ENCODE measurements at regions not wholly inside any gene's neighbourhood (a gene's known extent, or its start where the extent isn't known, plus 50 kb on each side); places are given as distances from the start of the nearest gene placed in this dataset.

DNA sequence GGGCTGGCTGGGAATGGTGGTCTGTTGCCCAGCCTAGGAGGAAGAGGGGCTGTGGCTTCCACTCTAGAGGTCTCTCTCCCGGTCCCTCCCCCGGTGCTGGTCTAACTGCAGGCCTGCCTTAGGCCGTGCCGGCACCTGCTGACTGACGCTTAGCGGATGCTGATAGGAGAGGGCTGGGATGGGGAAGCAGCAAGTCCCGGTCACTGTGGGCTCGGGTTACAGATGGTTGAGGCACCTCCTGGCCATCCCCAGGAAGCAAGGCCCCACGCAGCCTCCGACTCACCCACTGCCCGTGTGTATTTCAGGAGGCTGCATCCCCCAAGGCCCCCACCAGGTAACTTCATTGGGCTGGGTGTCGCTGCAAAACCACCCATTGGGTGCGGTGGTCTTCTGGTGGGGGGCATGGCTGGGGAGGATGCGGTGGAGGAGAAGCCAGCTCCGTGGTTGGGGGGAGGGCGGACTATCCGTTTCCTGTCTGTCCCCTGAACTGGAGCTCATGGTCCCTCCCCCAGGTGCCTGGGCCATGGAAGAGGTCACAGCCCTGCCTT, 278.9 kb downstream of the SEC14L1 start (continued):
- TF ChIP-seq, protein P1, sequence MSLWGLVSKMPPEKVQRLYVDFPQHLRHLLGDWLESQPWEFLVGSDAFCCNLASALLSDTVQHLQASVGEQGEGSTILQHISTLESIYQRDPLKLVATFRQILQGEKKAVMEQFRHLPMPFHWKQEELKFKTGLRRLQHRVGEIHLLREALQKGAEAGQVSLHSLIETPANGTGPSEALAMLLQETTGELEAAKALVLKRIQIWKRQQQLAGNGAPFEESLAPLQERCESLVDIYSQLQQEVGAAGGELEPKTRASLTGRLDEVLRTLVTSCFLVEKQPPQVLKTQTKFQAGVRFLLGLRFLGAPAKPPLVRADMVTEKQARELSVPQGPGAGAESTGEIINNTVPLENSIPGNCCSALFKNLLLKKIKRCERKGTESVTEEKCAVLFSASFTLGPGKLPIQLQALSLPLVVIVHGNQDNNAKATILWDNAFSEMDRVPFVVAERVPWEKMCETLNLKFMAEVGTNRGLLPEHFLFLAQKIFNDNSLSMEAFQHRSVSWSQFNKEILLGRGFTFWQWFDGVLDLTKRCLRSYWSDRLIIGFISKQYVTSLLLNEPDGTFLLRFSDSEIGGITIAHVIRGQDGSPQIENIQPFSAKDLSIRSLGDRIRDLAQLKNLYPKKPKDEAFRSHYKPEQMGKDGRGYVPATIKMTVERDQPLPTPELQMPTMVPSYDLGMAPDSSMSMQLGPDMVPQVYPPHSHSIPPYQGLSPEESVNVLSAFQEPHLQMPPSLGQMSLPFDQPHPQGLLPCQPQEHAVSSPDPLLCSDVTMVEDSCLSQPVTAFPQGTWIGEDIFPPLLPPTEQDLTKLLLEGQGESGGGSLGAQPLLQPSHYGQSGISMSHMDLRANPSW (CRISPR knock-in tag; conservative IDR thresholded peaks at IDR 0.05; ENCODE audit: low read depth), result no peak
- 0 out of 2 replicates have a peak, but pooled peaks have one; percentile 14 for TF ChIP-seq FOXP1 (CRISPR knock-in tag; IDR thresholded peaks at IDR 0.05; ENCODE audit: borderline replicate concordance)
- TF ChIP-seq, protein P2, sequence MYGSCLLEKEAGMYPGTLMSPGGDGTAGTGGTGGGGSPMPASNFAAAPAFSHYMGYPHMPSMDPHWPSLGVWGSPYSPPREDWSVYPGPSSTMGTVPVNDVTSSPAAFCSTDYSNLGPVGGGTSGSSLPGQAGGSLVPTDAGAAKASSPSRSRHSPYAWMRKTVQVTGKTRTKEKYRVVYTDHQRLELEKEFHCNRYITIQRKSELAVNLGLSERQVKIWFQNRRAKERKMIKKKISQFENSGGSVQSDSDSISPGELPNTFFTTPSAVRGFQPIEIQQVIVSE (CRISPR knock-in tag; IDR thresholded peaks at IDR 0.05; ENCODE audit: borderline replicate concordance), result no peak
- no peak for TF ChIP-seq CBFB (CRISPR knock-in tag; IDR thresholded peaks at IDR 0.05; ENCODE audit: low read depth)

DNA sequence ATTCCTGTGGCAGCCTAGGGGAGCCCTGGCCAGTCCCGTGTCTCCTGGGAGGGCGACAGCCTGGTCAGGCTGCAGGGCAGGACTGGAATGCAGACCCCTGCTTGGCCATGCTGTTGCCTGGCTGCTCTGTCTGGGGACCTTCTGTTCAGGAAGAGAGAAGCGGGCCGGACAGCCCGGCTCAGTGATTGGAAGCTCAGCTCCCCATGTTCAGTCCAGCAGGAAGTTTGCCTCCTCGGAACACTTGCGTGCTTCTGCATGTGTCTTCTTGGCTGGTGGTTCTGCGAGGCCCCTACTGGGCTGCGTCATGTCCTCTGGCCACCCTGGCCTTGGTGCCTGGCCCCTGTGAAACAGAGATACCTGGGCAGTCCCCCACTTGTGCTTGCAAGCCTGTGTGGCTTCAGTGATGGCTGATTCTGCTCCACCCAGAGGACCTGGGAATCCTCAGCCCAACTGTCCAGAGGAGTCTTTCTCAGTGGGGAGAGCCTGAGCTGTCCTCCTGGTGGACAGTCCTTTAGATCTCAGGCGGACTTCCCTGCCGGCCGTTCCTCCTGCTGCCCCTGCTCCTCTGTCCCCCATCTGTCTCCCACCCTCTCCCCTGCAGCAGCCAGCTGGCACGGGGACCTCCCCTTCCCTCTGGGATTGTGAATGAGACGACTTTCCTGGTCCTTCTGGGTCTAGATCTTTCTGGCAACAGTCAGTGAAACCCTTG, 279.5 kb downstream of the SEC14L1 start:
- CTCF ChIA-PET, result interaction anchor here (0.6 to 5.2 kb wide), 18 partner anchors 10 to 519 kb away, joined by 3 to 93 read pairs (median 6); no protein-coding TSS in a partner anchor

DNA sequence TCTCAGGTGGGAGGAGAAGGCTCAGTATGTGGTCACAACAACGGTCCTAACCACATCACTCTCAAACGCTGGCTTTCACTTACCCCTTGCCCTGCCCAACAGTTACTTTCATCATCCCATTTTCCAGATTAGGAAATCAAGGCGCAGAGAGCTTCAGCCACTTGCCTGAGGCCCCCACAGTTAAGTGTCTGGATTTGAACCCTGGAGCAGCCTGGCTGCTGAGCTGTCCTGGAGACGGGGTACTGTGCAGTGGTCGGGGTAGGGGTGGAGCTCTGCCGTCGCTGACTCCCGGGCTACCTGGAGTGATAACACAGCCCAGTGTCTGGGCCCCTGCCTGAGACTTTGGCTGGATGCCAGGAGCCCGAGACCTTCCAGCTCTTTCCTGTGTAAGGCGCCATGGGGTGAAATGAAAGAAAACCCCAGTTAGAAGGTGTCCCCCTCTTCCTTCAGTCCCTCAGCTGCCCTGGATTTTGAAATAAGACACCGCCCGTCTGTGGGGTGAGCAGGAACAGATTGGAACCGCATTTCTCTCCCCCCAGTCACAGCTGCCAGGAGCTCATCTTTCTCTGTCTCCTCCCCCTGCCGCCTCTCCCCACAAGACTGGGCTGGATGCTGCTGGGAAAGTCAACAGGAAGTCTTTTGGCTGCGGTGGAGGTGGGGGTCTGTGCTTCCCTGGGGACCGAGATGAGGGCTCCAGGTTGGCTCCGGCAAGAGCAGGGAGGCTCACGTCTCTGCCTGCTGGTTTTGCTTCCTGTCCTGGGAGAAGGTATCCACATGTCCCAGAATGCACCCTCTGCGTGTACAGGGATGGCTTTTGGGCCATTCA, 280.2 kb downstream of the SEC14L1 start:
- CTCF ChIA-PET, result interaction anchor here (0.6 to 5.2 kb wide), 17 partner anchors 8 to 365 kb away, joined by 3 to 93 read pairs (median 6); no protein-coding TSS in a partner anchor
- Mint-ChIP-seq H3K4me3 (peak overlapping the region; percentile 48), H3K4me1 (peaks cover 65% of the 10 kb centered on the region), H3K27ac (peak overlapping the region; percentile 99), H3K36me3 (no peaks in the 10 kb centered on the region), H3K9me3 (no peaks in the 10 kb centered on the region), H3K27me3 (ENCODE audit: low read depth) (no peaks in the 10 kb centered on the region; the same call in 1 of the 2 replicates)
- ATAC-seq (peak; percentile 60), DNase-seq (ENCODE audit: low spot score) (peak; percentile 74)
- POLR2A ChIA-PET, result interaction anchor here (0.6 to 1.4 kb wide), 4 partner anchors 29 to 62 kb away, joined by 3 to 8 read pairs (median 3); no protein-coding TSS in a partner anchor
- no peak for TF ChIP-seq ZNF219 (CRISPR knock-in tag; IDR thresholded peaks at IDR 0.05; ENCODE audit: borderline replicate concordance)
- no peak for TF ChIP-seq SMAD4 (CRISPR knock-in tag; IDR thresholded peaks at IDR 0.05)
- TF ChIP-seq, protein P3, sequence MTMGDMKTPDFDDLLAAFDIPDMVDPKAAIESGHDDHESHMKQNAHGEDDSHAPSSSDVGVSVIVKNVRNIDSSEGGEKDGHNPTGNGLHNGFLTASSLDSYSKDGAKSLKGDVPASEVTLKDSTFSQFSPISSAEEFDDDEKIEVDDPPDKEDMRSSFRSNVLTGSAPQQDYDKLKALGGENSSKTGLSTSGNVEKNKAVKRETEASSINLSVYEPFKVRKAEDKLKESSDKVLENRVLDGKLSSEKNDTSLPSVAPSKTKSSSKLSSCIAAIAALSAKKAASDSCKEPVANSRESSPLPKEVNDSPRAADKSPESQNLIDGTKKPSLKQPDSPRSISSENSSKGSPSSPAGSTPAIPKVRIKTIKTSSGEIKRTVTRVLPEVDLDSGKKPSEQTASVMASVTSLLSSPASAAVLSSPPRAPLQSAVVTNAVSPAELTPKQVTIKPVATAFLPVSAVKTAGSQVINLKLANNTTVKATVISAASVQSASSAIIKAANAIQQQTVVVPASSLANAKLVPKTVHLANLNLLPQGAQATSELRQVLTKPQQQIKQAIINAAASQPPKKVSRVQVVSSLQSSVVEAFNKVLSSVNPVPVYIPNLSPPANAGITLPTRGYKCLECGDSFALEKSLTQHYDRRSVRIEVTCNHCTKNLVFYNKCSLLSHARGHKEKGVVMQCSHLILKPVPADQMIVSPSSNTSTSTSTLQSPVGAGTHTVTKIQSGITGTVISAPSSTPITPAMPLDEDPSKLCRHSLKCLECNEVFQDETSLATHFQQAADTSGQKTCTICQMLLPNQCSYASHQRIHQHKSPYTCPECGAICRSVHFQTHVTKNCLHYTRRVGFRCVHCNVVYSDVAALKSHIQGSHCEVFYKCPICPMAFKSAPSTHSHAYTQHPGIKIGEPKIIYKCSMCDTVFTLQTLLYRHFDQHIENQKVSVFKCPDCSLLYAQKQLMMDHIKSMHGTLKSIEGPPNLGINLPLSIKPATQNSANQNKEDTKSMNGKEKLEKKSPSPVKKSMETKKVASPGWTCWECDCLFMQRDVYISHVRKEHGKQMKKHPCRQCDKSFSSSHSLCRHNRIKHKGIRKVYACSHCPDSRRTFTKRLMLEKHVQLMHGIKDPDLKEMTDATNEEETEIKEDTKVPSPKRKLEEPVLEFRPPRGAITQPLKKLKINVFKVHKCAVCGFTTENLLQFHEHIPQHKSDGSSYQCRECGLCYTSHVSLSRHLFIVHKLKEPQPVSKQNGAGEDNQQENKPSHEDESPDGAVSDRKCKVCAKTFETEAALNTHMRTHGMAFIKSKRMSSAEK (CRISPR knock-in tag; IDR thresholded peaks at IDR 0.05; ENCODE audit: borderline replicate concordance), result no peak
- TF ChIP-seq, protein P4, sequence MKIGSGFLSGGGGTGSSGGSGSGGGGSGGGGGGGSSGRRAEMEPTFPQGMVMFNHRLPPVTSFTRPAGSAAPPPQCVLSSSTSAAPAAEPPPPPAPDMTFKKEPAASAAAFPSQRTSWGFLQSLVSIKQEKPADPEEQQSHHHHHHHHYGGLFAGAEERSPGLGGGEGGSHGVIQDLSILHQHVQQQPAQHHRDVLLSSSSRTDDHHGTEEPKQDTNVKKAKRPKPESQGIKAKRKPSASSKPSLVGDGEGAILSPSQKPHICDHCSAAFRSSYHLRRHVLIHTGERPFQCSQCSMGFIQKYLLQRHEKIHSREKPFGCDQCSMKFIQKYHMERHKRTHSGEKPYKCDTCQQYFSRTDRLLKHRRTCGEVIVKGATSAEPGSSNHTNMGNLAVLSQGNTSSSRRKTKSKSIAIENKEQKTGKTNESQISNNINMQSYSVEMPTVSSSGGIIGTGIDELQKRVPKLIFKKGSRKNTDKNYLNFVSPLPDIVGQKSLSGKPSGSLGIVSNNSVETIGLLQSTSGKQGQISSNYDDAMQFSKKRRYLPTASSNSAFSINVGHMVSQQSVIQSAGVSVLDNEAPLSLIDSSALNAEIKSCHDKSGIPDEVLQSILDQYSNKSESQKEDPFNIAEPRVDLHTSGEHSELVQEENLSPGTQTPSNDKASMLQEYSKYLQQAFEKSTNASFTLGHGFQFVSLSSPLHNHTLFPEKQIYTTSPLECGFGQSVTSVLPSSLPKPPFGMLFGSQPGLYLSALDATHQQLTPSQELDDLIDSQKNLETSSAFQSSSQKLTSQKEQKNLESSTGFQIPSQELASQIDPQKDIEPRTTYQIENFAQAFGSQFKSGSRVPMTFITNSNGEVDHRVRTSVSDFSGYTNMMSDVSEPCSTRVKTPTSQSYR (CRISPR knock-in tag; IDR thresholded peaks at IDR 0.05), result 0 out of 2 replicates have a peak, but pooled peaks have one; percentile 18
- TF ChIP-seq ZNF423 (CRISPR knock-in tag; IDR thresholded peaks at IDR 0.05), result peak; percentile 76
- peak; percentile 41; the same call in 1 of the 2 replicates for TF ChIP-seq FOXK1 (CRISPR knock-in tag; IDR thresholded peaks at IDR 0.05)
- peak; percentile 79 for TF ChIP-seq GTF2I (CRISPR knock-in tag; conservative IDR thresholded peaks at IDR 0.05)
- TF ChIP-seq, protein P5, sequence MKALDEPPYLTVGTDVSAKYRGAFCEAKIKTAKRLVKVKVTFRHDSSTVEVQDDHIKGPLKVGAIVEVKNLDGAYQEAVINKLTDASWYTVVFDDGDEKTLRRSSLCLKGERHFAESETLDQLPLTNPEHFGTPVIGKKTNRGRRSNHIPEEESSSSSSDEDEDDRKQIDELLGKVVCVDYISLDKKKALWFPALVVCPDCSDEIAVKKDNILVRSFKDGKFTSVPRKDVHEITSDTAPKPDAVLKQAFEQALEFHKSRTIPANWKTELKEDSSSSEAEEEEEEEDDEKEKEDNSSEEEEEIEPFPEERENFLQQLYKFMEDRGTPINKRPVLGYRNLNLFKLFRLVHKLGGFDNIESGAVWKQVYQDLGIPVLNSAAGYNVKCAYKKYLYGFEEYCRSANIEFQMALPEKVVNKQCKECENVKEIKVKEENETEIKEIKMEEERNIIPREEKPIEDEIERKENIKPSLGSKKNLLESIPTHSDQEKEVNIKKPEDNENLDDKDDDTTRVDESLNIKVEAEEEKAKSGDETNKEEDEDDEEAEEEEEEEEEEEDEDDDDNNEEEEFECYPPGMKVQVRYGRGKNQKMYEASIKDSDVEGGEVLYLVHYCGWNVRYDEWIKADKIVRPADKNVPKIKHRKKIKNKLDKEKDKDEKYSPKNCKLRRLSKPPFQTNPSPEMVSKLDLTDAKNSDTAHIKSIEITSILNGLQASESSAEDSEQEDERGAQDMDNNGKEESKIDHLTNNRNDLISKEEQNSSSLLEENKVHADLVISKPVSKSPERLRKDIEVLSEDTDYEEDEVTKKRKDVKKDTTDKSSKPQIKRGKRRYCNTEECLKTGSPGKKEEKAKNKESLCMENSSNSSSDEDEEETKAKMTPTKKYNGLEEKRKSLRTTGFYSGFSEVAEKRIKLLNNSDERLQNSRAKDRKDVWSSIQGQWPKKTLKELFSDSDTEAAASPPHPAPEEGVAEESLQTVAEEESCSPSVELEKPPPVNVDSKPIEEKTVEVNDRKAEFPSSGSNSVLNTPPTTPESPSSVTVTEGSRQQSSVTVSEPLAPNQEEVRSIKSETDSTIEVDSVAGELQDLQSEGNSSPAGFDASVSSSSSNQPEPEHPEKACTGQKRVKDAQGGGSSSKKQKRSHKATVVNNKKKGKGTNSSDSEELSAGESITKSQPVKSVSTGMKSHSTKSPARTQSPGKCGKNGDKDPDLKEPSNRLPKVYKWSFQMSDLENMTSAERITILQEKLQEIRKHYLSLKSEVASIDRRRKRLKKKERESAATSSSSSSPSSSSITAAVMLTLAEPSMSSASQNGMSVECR (CRISPR knock-in tag; IDR thresholded peaks at IDR 0.05; ENCODE audit: borderline replicate concordance), result no peak

More for the DNA sequence above, 279.5 kb downstream of the SEC14L1 start:
- H3K4me3 Mint-ChIP-seq, result peak overlapping the region; percentile 48; the same call in 1 of the 2 replicates
- TF ChIP-seq TP53 (CRISPR knock-in tag; IDR thresholded peaks at IDR 0.05) (0 out of 2 replicates have a peak, but pooled peaks have one; percentile 17), RELA (CRISPR knock-in tag; IDR thresholded peaks at IDR 0.05; ENCODE audit: borderline replicate concordance) (no peak)
- H3K27ac Mint-ChIP-seq, result peak overlapping the region; percentile 99
- POLR2A ChIA-PET, result interaction anchor here (0.9 to 1.5 kb wide), 5 partner anchors 11 to 61 kb away, joined by 3 to 8 read pairs (median 4); no protein-coding TSS in a partner anchor
- ATAC-seq, result no peak
- H3K4me1 Mint-ChIP-seq, result peaks cover 60% of the 10 kb centered on the region
- no peaks in the 10 kb centered on the region; the same call in 1 of the 2 replicates for H3K27me3 Mint-ChIP-seq (ENCODE audit: low read depth)
- no peak for DNase-seq (ENCODE audit: low spot score)
- H3K36me3 Mint-ChIP-seq, result no peaks in the 10 kb centered on the region
- no peaks in the 10 kb centered on the region for H3K9me3 Mint-ChIP-seq

Measured in WTC11 (cell line).